Mesenchymal stem cell (in vitro differentiated cells and primary cell): ENCODE measurements at regions not wholly inside any gene's neighbourhood (a gene's known extent, or its start where the extent isn't known, plus 50 kb on each side); places are given as distances from the start of the nearest gene placed in this dataset.
"Not testable (repeated sequence)": the region's sequence is repeated elsewhere in the genome, so short reads cannot be mapped to it uniquely, and the experiment has no call there.

Experiments used
- DNase-seq: peaks from one replicate; pipeline ENCODE4 v3.0.0-alpha.2; 2013
- H2AFZ ChIP-seq: one replicate; pipeline ENCODE4 v1.6.1; 2013; ENCODE audit warnings: low read depth, mild to moderate bottlenecking, control low read depth, inconsistent platforms, low read length, moderate library complexity
- H2AK5ac ChIP-seq: 2 replicates; pipeline ENCODE4 v1.6.1; 2013; ENCODE audit warnings: low read length, moderate library complexity, mild to moderate bottlenecking, inconsistent platforms; ENCODE audit not compliant: severe bottlenecking
- H2BK120ac ChIP-seq: one replicate; pipeline ENCODE4 v1.6.1; 2013; ENCODE audit warnings: low read depth, mild to moderate bottlenecking, inconsistent platforms, low read length, moderate library complexity
- H2BK12ac ChIP-seq, 2 experiments: one replicate each; pipeline ENCODE4 v1.6.1; 2013; ENCODE audit warnings: inconsistent platforms in 2 of 2, low read length in 2 of 2, mild to moderate bottlenecking in 2 of 2, moderate library complexity in 2 of 2, control low read depth in 1 of 2
- H2BK15ac ChIP-seq: one replicate; pipeline ENCODE4 v1.6.1; 2013; ENCODE audit warnings: mild to moderate bottlenecking, low read depth, inconsistent platforms; ENCODE audit not compliant: poor library complexity, severe bottlenecking
- H2BK5ac ChIP-seq: 2 replicates; pipeline ENCODE4 v1.6.1; 2013; ENCODE audit warnings: low read depth, mild to moderate bottlenecking, low read length, control low read depth, inconsistent platforms; ENCODE audit not compliant: poor library complexity, severe bottlenecking
- H3K14ac ChIP-seq, 2 experiments: one replicate each; pipeline ENCODE4 v1.6.1; 2013; ENCODE audit warnings: inconsistent platforms in 2 of 2, low read length in 2 of 2, control low read depth in 1 of 2, mild to moderate bottlenecking in 1 of 2, moderate library complexity in 1 of 2
- H3K18ac ChIP-seq, 2 experiments: one replicate each; pipeline ENCODE4 v1.6.1; 2013; ENCODE audit warnings: inconsistent platforms in 2 of 2, low read length in 2 of 2, control low read depth in 1 of 2, low read depth in 1 of 2, mild to moderate bottlenecking in 1 of 2
- H3K23ac ChIP-seq, 2 experiments: one replicate each; pipeline ENCODE4 v1.6.1; 2013; ENCODE audit warnings: inconsistent platforms in 2 of 2, low read length in 2 of 2, mild to moderate bottlenecking in 2 of 2, moderate library complexity in 2 of 2, control low read depth in 1 of 2
- H3K27ac ChIP-seq: 2 replicates; pipeline ENCODE4 v1.5.1; 2013; ENCODE audit warnings: mild to moderate bottlenecking, moderate library complexity, low read length, control low read depth, inconsistent platforms; ENCODE audit not compliant: poor library complexity, severe bottlenecking
- H3K27me3 ChIP-seq, 2 experiments: 2 replicates each; pipeline versions ENCODE4 v1.6.1 to v1.7.0; 2013; ENCODE audit warnings: low read length in 2 of 2, mild to moderate bottlenecking in 2 of 2, moderate library complexity in 2 of 2, control low read depth in 1 of 2, inconsistent platforms in 1 of 2; ENCODE audit not compliant: control insufficient read depth in 1 of 2, insufficient read depth in 1 of 2
- H3K36me3 ChIP-seq, 2 experiments: 2 replicates each; pipeline versions ENCODE4 v1.6.1 to v1.7.0; 2013; ENCODE audit warnings: low read length in 2 of 2, control low read depth in 1 of 2, inconsistent platforms in 1 of 2, low read depth in 1 of 2, mild to moderate bottlenecking in 1 of 2; ENCODE audit not compliant: insufficient read depth in 2 of 2, control insufficient read depth in 1 of 2
- H3K4ac ChIP-seq, 2 experiments: one replicate each; pipeline ENCODE4 v1.6.1; 2013; ENCODE audit warnings: inconsistent platforms in 2 of 2, low read length in 2 of 2, mild to moderate bottlenecking in 2 of 2, moderate library complexity in 2 of 2, control low read depth in 1 of 2, low read depth in 1 of 2
- H3K4me1 ChIP-seq: 2 replicates; pipeline ENCODE4 v1.6.1; 2013; ENCODE audit warnings: low read depth, low read length, control low read depth; ENCODE audit not compliant: control insufficient read depth, insufficient read depth
- H3K4me2 ChIP-seq: 2 replicates; pipeline ENCODE4 v1.6.1; 2013; ENCODE audit warnings: low read length, mild to moderate bottlenecking, inconsistent platforms; ENCODE audit not compliant: poor library complexity, severe bottlenecking
- H3K4me3 ChIP-seq, 2 experiments: 2 replicates each; pipeline versions ENCODE4 v1.5.1 to v1.7.0; 2013; ENCODE audit warnings: low read length in 2 of 2, mild to moderate bottlenecking in 2 of 2, control low read depth in 1 of 2, low read depth in 1 of 2; ENCODE audit not compliant: insufficient read depth in 1 of 2
- H3K79me1 ChIP-seq: replicated peaks from 2 replicates; pipeline ENCODE4 v1.6.1; 2013; ENCODE audit warnings: mild to moderate bottlenecking, control low read depth, low read length, inconsistent platforms; ENCODE audit not compliant: poor library complexity, severe bottlenecking
- H3K9ac ChIP-seq: 2 replicates; pipeline ENCODE4 v1.7.0; 2013; ENCODE audit warnings: mild to moderate bottlenecking, low read length, moderate library complexity
- H3K9me3 ChIP-seq: 2 replicates; pipeline ENCODE4 v1.7.0; 2013; ENCODE audit warnings: mild to moderate bottlenecking, low read length; ENCODE audit not compliant: control insufficient read depth
- H4K8ac ChIP-seq: one replicate; pipeline ENCODE4 v1.6.1; 2013; ENCODE audit warnings: inconsistent platforms, mild to moderate bottlenecking, low read length, moderate library complexity
- H4K91ac ChIP-seq: one replicate; pipeline ENCODE4 v1.6.1; 2013; ENCODE audit warnings: mild to moderate bottlenecking, low read length, inconsistent platforms
- WGBS: methylation state at CpG from one replicate; pipeline ENCODE4 v1.1.7; 2013; ENCODE audit warnings: mixed read lengths; 5-methylcytosine and 5-hydroxymethylcytosine counted together

GRCh38 chr13:81375709-81376108, 1034.8 kb upstream of the SPRY2 start:
- H3K4me2 ChIP-seq, result no peak overlapping the region
- H3K14ac ChIP-seq, result no peak overlapping the region
- no peak overlapping the region for H2BK15ac ChIP-seq
- H3K18ac ChIP-seq, result no peak overlapping the region
- no peak overlapping the region for H2AFZ ChIP-seq
- no peak overlapping the region for H3K9ac ChIP-seq
- H3K36me3 ChIP-seq, result no peaks in the 10 kb centered on the region
- no peak overlapping the region for H4K8ac ChIP-seq
- no peak overlapping the region for H3K27ac ChIP-seq
- no peak overlapping the region for H2BK120ac ChIP-seq
- H3K9me3 ChIP-seq, result no peaks in the 10 kb centered on the region
- H3K4ac ChIP-seq, result no peak overlapping the region
- no peak overlapping the region for H2AK5ac ChIP-seq
- H3K79me1 ChIP-seq, result no peaks in the 10 kb centered on the region
- H3K4me1 ChIP-seq, result no peaks in the 10 kb centered on the region
- H3K23ac ChIP-seq, result no peak overlapping the region
- H3K4me3 ChIP-seq, result no peak overlapping the region
- no peaks in the 10 kb centered on the region for H3K27me3 ChIP-seq
- no peak overlapping the region for H2BK5ac ChIP-seq
- no peak overlapping the region for H4K91ac ChIP-seq
- H2BK12ac ChIP-seq, result no peak overlapping the region
- WGBS, result 85% methylated on average over 1 of the region's 1 CpG
- DNase-seq, result no peak

- H3K4me1 ChIP-seq, H4K91ac ChIP-seq, H3K14ac ChIP-seq, H4K8ac ChIP-seq, H3K4me3 ChIP-seq, DNase-seq, H3K18ac ChIP-seq, H3K9ac ChIP-seq, H2BK120ac ChIP-seq, H2BK15ac ChIP-seq, H3K36me3 ChIP-seq, H3K9me3 ChIP-seq, H2AK5ac ChIP-seq, H3K79me1 ChIP-seq, H3K4me2 ChIP-seq, H3K23ac ChIP-seq, H3K4ac ChIP-seq, H3K27ac ChIP-seq, H2BK12ac ChIP-seq, H2AFZ ChIP-seq, H3K27me3 ChIP-seq, H2BK5ac ChIP-seq: not testable (repeated sequence)
- 69% methylated on average over 2 of the region's 2 CpGs for WGBS
Observed at GRCh38 chr13:81362711-81363110, 1021.8 kb upstream of the SPRY2 start.

GRCh38 chr13:81350056-81350455, 1009.1 kb upstream of the SPRY2 start:
- H3K4ac ChIP-seq, result no peak overlapping the region
- no peak overlapping the region for H4K8ac ChIP-seq
- no peak overlapping the region for H3K4me2 ChIP-seq
- no peak for DNase-seq
- no peak overlapping the region for H2BK120ac ChIP-seq
- H3K9me3 ChIP-seq, result no peaks in the 10 kb centered on the region
- no peaks in the 10 kb centered on the region for H3K79me1 ChIP-seq
- H3K27me3 ChIP-seq, result no peaks in the 10 kb centered on the region
- H3K9ac ChIP-seq, result no peak overlapping the region
- H2BK15ac ChIP-seq, result no peak overlapping the region
- no peaks in the 10 kb centered on the region for H3K4me1 ChIP-seq
- H3K4me3 ChIP-seq, result no peak overlapping the region
- H3K14ac ChIP-seq, result no peak overlapping the region
- no peaks in the 10 kb centered on the region for H3K36me3 ChIP-seq
- no peak overlapping the region for H2BK12ac ChIP-seq
- H3K23ac ChIP-seq, result no peak overlapping the region
- H3K27ac ChIP-seq, result no peak overlapping the region
- no CpG with 5 or more reads among the region's 1 CpG for WGBS
- H3K18ac ChIP-seq, result no peak overlapping the region
- no peak overlapping the region for H2AK5ac ChIP-seq
- H4K91ac ChIP-seq, result no peak overlapping the region
- H2AFZ ChIP-seq, result no peak overlapping the region
- no peak overlapping the region for H2BK5ac ChIP-seq

GRCh38 chr13:81340118-81341069, 999.5 kb upstream of the SPRY2 start:
- not testable (repeated sequence) for H3K27me3 ChIP-seq, H3K27ac ChIP-seq, H4K91ac ChIP-seq, DNase-seq, H3K4me3 ChIP-seq, H3K36me3 ChIP-seq, H2AK5ac ChIP-seq, H3K18ac ChIP-seq, H2BK5ac ChIP-seq, H3K4ac ChIP-seq, H2BK15ac ChIP-seq, H2BK12ac ChIP-seq, H3K79me1 ChIP-seq, H2BK120ac ChIP-seq, H4K8ac ChIP-seq, H3K14ac ChIP-seq, H3K4me2 ChIP-seq, H3K23ac ChIP-seq, H3K4me1 ChIP-seq, H3K9me3 ChIP-seq, H3K9ac ChIP-seq, H2AFZ ChIP-seq
- 98% methylated on average over 31 of the region's 36 CpGs for WGBS
